ENCODE measurements at regions not wholly inside any gene's neighbourhood (a gene's known extent, or its start where the extent isn't known, plus 50 kb on each side); places are given as distances from the start of the nearest gene placed in this dataset.
A peak's percentile ranks its signal among the peaks of the same experiment; 100 is the strongest.

- peak in 1 of 14 donors; percentile 46 for DNase-seq
These were observed 685.8 kb upstream of the RBFOX1 start for GRCh38 chr16:6646891-6647290.

DNA sequence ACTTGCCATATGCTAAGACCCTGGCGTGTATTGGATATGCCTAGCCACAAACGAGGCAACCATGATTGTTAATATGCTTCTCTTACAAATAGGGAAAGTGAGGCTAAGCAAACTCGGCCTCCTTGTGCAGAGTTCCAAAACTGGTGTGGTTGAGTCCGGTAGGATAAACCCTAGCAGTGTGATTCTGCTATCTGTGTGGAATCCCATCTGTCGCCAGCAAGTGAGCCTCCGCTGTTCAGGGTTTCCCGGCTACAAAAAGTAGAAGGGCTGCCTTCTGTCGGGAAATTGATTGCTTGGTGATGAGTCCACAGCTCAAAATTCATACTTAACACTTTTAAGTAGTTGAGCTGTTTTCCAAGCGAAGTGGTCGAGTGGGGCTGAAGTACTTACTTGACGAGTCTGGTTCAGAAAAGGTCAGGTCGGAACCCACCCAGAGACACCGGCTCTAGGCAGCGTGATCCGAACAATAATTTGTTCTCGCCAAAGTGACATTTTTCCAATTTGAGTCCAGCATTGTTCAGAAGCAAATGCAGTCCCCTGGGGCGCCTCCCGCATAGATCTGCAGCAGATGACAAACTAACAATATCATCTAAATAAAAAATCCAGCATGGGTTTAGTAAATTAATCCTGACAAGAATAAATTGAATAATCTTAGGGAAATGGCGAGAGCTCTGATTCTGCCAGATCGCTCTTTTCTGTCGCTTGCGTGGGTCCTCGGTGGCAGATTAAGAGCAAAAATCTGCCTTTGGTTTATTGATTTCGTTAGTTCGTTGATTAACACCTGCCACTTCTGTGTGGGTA lies 686.7 kb upstream of the RBFOX1 start:
- peak in 1 of 14 donors; percentile 68 for DNase-seq

- DNase-seq = peak in 1 of 14 donors; percentile 25
These were observed 687.7 kb upstream of the RBFOX1 start for GRCh38 chr16:6644916-6645315.

- DNase-seq = peak in 10 of 14 donors; percentile 0 to 62 (median 13)
These were observed 689.5 kb upstream of the RBFOX1 start for GRCh38 chr16:6643080-6643686.

DNA sequence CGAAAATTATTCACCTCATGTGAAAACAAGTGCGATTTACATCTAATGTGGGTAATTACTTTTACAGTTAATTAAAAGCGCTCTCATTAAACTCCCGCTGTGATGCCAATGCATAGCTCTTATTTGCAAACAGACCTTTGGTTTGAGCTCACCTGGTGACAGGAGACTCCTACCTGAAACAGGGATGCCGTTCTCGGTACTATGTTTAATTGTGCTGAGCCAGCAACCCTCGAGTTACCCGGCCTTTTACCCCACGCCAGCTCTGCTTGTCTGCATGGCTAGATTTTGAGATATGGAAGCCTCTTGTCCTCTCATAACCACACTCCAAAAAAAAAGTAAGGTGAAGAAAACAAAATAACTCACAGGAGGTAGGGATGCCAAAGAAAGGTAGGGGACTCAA lies 690.4 kb upstream of the RBFOX1 start:
- no peak for DNase-seq

GRCh38 chr16:6641091-6641490 lies 691.6 kb upstream of the RBFOX1 start:
- no peak for DNase-seq

DNA sequence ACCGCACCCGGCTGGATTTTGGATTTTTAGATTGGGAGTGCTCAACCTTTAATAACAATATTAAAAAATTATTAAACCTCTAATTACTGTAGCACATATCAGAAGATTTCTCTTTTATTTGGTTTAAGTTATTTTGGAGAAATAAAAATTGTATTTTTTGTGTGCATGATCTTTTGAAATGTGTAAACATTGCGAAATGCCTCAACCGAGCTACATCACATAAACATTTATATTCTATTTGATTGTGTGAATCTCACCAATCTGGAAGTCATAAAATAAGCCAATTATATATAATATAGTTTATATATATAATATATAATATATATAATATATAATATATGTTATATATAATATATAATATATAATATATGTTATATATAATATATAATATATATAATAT lies 696.2 kb upstream of the RBFOX1 start:
- no peak for DNase-seq

DNA sequence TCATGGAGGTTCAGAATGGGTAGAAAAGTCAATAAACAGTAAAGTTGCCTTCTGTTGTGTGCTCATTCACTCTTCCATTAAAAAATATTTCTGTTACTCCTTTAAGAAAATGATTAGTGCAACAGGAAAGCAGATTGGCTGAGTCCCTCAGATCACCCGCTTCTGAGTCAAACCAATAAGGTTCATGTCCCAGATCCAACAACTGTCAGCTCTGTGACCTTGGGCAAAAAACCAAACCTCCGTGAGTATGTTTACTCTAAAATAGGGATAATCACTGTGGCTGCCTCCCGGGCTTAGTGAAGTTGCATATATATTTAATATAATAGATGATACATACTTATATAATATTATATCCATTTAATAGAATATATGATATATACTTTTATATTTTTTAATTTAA lies 698.5 kb upstream of the RBFOX1 start:
- no peak for DNase-seq

DNA sequence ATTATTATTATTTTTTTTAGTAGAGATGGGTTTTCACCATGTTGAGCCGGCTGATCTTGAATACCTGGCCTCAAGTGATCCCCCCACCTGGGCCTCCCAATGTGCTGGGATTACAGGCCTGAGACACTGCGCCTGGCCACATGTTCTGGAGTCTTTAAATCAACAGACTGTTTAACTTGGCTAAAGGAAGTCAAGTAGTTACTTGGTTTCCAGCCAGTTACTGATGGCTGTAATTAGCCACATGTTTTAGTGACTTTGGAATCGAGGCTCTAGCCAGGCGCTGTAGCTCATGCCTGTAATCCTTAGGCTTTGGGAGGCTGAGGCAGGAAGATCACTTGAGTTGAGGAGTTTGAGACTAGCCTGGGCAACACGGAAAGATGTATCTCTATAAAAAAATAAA lies 699.2 kb upstream of the RBFOX1 start:
- no peak for DNase-seq

DNA sequence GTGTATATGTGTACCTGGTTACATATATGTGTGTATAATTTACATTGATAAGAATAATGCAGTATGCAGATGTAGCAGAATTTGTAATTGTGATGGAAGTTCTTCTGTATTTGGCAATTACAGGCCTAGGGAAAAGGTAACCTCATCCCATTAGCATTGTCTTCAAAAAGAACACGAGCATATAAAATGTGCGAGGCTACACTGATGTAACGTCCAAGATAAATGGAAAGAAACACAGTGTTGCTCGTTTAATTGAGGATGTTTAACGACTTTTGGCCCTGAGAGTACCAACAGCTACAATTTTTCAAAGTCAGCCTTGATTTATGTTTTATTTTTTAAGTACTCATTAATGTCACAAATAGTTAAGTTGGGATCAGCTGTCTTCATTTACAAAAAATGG lies 703.5 kb upstream of the RBFOX1 start:
- DNase-seq = no peak

- DNase-seq = no peak
These were observed 707.0 kb upstream of the RBFOX1 start for GRCh38 chr16:6625606-6626005.

DNA sequence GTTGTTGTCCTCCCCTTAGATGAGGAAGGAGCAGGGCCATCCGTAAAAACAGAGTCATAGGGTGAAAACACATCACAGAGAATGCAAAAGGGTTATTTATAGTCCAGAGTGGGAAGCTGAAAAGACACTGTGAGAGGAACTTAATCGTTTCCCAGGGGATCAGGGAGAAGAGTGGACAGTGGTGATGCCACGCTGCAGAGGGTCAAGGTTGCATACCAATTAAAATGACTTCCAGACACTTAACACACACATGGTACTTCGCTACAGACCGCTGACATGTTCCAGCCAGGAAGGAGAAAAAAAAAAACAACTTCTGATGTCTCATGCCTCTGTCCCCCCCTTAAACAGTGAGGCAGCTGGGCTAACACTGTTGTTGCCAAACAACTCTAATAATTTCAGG lies 713.8 kb upstream of the RBFOX1 start:
- DNase-seq = no peak

- DNase-seq = no peak
These were observed 715.9 kb upstream of the RBFOX1 start for GRCh38 chr16:6616746-6617145.

DNA sequence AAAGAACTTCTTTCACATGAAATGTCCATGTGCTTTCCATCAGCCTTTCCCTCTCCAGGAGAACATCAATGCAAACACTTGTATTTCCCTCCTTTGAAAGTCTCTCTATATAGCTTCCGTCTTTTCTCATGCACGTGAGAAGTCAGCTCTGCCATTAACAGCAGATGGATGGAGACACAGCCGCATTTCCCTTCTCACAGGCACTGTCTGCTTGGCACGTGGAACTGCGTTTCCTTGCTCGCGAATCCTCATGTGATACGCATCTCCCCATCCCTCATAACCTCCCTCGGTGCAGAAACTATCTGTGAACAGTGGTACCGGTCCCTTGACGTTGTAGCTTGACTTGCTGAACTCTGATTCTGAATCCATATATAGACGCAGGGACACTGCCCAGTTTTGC lies 717.0 kb upstream of the RBFOX1 start:
- DNase-seq = peak in 1 of 14 donors; percentile 24

DNA sequence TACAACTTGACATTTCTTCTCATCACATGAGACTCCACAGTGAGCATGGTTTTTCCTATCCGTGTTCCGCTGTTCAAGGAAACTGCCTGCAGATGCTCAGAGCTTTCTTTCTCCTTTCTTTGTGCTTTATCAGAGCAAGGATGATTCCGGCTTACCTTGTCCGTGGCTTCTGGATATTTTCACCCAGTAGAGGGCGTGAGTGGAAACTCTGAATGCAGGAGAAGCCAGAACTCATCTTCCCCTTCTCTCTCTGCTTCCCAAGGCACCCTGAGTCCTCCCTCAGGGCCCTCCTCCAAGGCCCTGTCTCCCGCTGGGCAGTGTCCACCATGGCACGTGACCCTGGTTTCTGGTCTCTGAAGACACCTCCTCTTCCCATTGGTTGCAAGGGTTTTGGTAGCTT lies 721.1 kb upstream of the RBFOX1 start:
- no peak for DNase-seq

- peak in 1 of 14 donors; percentile 24 for DNase-seq
These were observed 727.2 kb upstream of the RBFOX1 start for GRCh38 chr16:6605490-6605889.

- peak in 1 of 14 donors; percentile 45 for DNase-seq
These were observed 728.8 kb upstream of the RBFOX1 start for GRCh38 chr16:6603780-6604325.

DNA sequence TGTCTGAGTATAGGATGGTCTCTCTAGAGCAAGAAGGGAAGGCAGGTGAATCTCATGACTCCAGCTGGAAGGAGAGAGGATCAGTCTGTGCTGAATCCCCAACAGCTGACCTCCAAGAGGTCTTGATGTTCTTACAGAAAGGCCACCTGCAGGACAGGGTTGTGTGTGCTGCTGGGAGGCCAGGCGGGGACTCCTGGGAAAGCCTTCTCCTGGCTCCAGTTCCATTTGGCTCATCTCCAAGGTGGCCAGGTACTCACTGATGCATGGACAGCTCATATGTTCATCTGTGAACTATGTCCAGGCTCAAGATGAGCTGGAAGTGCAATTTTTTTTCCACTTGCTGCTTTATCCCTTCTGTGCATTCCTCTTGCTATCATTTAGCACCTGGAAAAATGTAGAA lies 730.2 kb upstream of the RBFOX1 start:
- peak in 4 of 14 donors; percentile 2 to 99 (median 28) for DNase-seq

DNA sequence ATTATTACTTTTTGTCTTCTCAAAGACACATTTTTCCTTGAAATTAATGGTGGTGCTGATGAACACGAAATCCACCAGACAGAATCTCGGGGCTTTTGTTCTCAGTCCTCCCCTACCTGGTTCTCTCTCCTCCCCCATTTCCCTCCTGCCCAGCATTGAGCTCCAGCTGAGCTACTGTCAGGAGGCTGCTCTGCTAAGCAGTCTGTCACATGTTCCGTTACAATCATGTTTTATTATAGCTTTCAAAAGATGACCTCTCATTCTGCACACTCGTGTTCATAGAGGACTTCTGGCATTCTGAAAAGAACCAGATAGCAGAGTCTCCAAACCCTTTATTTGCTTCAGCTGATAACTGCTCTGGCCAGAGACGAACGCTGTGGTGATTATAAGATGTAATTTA lies 732.5 kb upstream of the RBFOX1 start:
- DNase-seq = peak in 1 of 14 donors; percentile 57

- no peak for DNase-seq
These were observed 738.8 kb upstream of the RBFOX1 start for GRCh38 chr16:6593799-6594198.

DNA sequence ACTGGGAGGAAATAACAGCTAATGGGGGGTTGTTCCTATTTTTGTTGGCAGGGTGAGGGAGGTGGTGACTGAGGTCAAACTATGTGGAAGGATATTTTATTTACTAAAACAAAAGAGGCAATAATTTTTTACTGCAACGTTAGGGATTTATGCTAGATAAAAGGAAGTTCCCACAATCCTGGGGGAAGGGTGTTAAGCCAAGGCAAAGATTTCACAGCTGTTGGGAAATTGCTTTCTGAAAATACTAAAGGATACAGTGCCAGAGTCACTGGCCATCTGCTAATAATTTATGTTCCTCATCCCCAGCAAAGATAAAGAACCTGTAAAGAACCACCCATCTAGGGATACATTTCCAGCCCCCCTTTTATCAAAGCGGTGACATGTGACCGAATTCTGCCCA lies 756.0 kb upstream of the RBFOX1 start:
- peak in 1 of 14 donors; percentile 30 for DNase-seq

DNA sequence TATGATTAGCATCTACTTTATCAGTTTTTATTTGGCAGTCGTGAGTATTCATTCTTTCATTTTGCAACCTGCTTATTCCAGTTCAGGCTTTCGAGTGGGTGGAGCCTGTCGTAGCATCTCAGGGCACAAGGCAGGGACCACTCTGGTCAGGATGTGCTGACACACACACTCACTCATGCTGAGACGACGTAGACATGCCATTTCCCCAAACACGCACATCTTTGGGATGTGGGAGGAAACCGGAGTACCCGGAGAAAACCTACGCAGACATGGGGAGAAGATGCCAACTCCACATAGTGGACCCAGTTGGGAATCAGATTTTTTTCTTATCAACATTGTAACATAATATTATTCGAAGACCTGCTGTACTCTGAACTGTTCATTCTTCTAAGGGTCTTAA lies 756.5 kb upstream of the RBFOX1 start:
- no peak for DNase-seq

DNA sequence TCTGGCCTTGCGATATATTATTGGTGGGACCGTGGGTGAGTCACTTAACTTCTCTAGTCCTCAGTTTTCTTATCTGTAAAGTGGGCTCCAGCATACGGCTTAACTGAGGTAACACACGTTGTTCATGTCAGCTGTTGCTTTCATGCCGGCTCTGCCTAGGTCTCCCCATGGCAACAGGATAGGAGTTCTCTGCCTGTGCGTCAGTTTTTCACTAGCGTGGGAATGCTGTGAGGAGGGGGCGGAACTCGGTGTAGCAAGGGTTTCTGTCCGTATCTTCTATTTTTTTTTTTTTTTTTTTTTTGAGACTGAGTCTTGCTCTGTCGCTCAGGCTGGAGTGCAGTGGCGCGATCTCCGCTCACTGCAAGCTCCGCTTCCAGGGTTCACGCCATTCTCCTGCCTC lies 758.5 kb upstream of the RBFOX1 start:
- no peak for DNase-seq

DNA sequence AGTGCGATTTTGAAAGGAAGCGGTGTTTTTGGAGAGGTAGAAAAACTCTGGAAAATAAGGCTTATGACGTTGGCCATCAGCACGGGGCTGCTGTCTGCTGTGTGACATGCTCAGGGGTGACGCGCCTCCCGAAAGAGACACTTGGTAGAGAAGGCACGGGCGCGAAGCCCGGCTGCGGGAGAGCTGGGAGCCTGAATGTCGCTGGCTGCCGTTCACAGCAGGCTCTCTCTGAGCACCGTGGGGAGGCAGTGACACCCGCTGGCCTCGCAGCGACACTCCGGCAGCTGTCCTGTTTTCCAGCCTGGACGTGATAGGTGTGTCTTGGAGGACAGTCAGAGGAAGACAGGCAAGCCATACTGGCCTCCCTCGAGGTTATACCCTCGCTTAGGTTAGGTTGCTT lies 759.1 kb upstream of the RBFOX1 start:
- DNase-seq = peak in 13 of 14 donors; percentile 1 to 66 (median 36)

Measured in C1 segment of cervical spinal cord (tissue), 14 donors.